ENCODE measurements at regions not wholly inside any gene's neighbourhood (a gene's known extent, or its start where the extent isn't known, plus 50 kb on each side); places are given as distances from the start of the nearest gene placed in this dataset.
"Not testable (repeated sequence)": the region's sequence is repeated elsewhere in the genome, so short reads cannot be mapped to it uniquely, and the experiment has no call there.

GRCh38 chr2:223470602-223471001 is 131.6 kb downstream of the SCG2 start:
- DNase-seq, result no peak

GRCh38 chr2:223472771-223473170 is 129.4 kb downstream of the SCG2 start:
- DNase-seq, result no peak

GRCh38 chr2:223474893-223475292 is 127.3 kb downstream of the SCG2 start:
- no peak for DNase-seq

- no peak for DNase-seq
Measured at GRCh38 chr2:223475901-223476300, 126.3 kb downstream of the SCG2 start.

GRCh38 chr2:223477318-223477717 is 124.8 kb downstream of the SCG2 start:
- no peak for DNase-seq

- DNase-seq, result no peak
Measured at GRCh38 chr2:223481486-223481885, 120.7 kb downstream of the SCG2 start.

- no peak for DNase-seq
Measured at GRCh38 chr2:223486751-223487150, 115.4 kb downstream of the SCG2 start.

GRCh38 chr2:223487214-223487846 is 114.8 kb downstream of the SCG2 start:
- no peak for DNase-seq

GRCh38 chr2:223488814-223489213 is 113.3 kb downstream of the SCG2 start:
- DNase-seq, result no peak

GRCh38 chr2:223494496-223494895 is 107.7 kb downstream of the SCG2 start:
- DNase-seq, result no peak

- no peak for DNase-seq
Measured at GRCh38 chr2:223494942-223495341, 107.2 kb downstream of the SCG2 start.

- DNase-seq, result not testable (repeated sequence)
Measured at GRCh38 chr2:223496853-223497252, 105.3 kb downstream of the SCG2 start.

GRCh38 chr2:223500709-223501108 is 101.5 kb downstream of the SCG2 start:
- DNase-seq, result no peak

GRCh38 chr2:223501641-223502040 is 100.5 kb downstream of the SCG2 start:
- DNase-seq, result no peak

GRCh38 chr2:223503746-223504145 is 98.4 kb downstream of the SCG2 start:
- DNase-seq, result no peak

- DNase-seq, result no peak
Measured at GRCh38 chr2:223508372-223508771, 93.8 kb downstream of the SCG2 start.

GRCh38 chr2:223510713-223511112 is 91.4 kb downstream of the SCG2 start:
- no peak for DNase-seq

- DNase-seq, result no peak
Measured at GRCh38 chr2:223511168-223511567, 91.0 kb downstream of the SCG2 start.

- DNase-seq, result no peak
Measured at GRCh38 chr2:223513771-223514455, 88.2 kb downstream of the SCG2 start.

- DNase-seq, result no peak
Measured at GRCh38 chr2:223519471-223519870, 82.7 kb downstream of the SCG2 start.

- no peak for DNase-seq
Measured at GRCh38 chr2:223522796-223523195, 79.4 kb downstream of the SCG2 start.

- DNase-seq, result no peak
Measured at GRCh38 chr2:223523551-223524001, 78.6 kb downstream of the SCG2 start.

GRCh38 chr2:223524066-223524465 is 78.1 kb downstream of the SCG2 start:
- DNase-seq, result no peak

GRCh38 chr2:223526106-223526505 is 76.1 kb downstream of the SCG2 start:
- no peak for DNase-seq

- DNase-seq, result no peak
Measured at GRCh38 chr2:223528036-223528435, 74.1 kb downstream of the SCG2 start.
